PC-9 (cell line): ENCODE measurements at regions not wholly inside any gene's neighbourhood (a gene's known extent, or its start where the extent isn't known, plus 50 kb on each side); places are given as distances from the start of the nearest gene placed in this dataset.

Experiments used
- CTCF ChIP-seq: fragments of 200-600 bp; sonication (generic); conservative IDR thresholded peaks from 2 replicates; pipeline ENCODE4 v1.6.1; 2017; ENCODE audit warnings: mixed run types, antibody characterized with exemption, mild to moderate bottlenecking, moderate library complexity
- EZH2 ChIP-seq: fragments of 200-600 bp; sonication (generic); IDR thresholded peaks from 2 replicates; pipeline ENCODE4 v1.8.0; 2017; ENCODE audit warnings: antibody characterized with exemption, low read depth

GRCh38 chr2:172373076-172373475 is 54.3 kb upstream of the ITGA6 start:
- TF ChIP-seq CTCF = no peak
- TF ChIP-seq EZH2 = no peak
